ENCODE measurements at regions not wholly inside any gene's neighbourhood (a gene's known extent, or its start where the extent isn't known, plus 50 kb on each side); places are given as distances from the start of the nearest gene placed in this dataset.

DNA sequence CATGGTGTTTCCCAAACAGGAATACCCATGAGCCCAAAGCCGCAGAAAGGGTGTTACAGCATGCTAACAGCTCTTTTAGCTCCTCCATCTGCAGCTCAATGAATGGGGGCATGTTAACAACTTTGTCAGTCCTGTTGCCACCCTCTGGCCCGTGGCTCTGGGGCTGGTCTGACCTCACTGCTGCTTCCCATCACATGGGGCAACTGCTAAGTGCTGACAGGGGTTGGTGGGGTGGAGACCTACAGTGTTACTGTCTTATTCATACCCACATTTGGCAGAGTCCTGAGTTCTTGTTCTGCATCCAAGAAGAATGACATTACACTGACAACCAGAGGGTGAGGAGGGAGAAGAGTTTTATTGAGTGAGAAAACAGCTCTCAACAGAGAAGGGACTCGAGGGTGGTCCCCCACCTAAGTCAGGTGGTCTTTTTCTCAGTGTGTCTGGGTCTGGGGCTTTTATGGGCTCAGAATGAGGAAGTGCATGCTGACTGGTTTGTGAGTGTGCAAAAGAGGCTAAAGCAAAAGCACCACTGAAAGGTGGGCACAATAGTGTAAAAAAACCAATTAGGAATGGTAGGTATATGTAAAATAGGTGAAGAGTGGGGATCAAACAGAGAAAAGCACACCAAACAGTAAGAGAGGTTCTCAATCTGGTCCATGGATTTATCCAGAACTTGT is 1952.0 kb upstream of the PCDH20 start:
- DNase-seq, result no peak

DNA sequence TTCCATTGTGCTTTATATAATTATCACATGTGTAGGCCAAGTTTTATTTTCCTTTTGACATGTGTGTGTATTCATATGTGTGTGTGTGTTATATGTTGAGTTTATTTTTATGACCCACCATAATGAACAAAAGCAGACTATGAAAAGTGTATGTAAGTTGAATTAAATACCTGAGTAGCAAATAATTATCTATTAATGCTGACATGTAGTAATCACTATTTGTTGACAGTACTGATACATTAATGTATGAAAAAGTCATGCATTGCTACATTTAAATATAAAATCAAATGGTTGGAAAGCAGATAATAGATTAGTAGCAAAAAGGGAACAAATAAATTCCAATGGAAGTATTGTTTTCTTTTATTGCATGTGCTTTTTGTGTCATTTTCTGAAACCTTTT is 1948.5 kb upstream of the PCDH20 start:
- no peak for DNase-seq

DNA sequence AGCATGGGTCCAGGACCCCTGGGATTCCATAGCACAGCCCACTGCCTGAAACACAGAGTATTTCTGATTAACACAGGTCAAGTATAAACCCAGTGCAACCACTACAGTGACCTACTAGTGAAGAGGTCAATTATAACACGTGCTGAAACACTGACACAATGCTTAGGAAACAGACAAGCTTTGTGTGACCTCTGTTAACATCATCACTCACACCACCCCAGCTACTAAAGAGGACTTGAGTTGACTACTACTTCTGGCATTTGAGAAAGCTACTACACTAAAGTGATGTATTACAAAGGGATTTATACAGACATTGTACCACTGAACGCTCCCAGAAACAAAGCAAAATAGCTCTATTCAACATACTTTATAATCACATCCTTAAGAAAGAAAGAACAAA is 1935.9 kb upstream of the PCDH20 start:
- no peak for DNase-seq

DNA sequence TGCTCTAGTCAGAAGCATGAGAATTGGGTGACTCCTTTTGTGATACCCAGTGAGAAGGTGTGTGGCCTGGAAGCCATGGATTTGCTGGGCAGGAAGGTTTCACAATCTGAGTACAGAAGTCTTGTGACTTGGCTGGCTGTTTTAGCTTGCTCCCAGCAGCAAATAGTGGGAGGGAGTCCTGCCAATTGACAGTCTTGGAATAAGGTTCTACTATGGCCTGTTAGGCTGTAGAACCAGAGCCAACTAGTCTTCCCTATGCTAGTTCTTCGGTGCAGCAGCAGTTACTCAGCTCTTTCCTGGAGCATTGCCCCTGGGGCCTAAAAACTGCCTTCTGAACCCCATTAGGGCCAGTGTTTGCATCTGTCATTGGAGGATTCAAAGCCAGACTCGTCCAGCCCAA is 1935.4 kb upstream of the PCDH20 start:
- DNase-seq, result no peak

DNA sequence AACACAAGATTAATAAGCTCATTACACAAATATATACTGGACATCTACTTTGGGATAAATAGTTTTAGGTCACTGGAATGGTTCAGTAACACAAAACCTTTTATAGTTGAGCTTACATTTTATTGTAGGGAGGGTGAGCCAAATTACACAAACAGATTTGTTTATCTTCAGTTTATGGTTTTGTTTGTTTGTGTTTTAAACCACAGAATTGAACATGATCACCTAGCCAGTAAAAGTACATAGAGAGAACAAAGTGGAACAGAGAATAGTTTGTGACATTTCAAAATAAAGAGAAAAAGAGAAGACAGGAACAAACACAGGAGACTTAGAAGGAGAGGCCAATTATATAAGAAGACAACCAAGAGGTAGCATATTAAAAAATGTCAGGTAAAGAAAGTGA is 1930.2 kb upstream of the PCDH20 start:
- DNase-seq, result no peak

DNA sequence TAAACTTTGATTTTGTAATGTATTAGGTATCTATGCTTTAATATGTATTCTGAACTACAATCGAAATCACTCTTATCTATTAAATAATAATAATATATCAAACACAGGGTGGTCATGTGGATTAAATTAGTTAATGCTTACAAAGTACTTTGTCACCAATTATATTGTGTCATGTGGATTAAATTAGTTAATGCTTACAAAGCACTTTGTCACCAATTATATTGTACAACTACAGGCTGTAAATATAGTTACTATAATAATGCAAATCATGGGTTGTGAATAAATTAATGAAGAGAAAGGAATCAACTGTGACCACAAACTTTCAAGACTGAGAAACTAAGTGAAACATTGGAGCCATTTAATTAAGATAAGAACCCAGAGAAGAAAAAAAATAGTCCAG is 1929.1 kb upstream of the PCDH20 start:
- no peak for DNase-seq

DNA sequence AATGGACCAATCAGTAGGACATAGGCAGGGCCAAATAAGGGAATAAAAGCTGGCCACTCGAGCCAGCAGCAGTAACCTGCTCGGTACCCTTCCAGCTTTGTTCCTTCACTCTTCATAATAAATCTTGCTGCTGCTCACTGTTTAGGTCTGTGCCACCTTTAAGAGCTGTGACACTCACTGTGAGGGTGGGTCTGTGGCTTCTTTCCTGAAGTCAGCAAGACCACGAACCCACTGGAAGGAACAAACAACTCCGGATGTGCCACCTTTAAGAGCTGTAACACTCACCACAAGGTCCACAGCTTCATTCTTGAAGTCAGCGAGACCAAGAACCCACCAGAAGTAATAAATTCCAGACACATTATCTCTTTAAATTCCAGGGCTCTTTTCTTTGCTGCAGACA is 1922.3 kb upstream of the PCDH20 start:
- DNase-seq, result no peak

DNA sequence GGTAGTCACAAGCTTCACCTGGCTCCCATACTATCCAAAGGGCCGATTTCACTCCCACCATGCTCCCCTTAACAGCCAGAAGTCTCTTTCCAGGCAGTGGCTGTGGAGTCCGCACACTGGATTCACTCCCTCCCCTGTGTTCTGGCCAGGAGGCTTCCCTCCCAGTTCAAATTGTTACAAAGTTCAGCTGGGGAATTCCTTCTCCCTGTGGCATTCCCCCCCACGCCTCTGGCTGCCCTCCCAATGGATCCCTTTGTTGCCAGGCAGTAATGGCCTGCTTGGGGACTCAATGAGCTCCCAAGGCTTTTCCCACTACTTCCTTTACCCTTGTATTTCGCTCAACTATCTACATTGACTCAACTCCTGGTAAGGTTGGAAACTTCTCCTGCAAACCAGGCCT is 1921.4 kb upstream of the PCDH20 start:
- no peak for DNase-seq

DNA sequence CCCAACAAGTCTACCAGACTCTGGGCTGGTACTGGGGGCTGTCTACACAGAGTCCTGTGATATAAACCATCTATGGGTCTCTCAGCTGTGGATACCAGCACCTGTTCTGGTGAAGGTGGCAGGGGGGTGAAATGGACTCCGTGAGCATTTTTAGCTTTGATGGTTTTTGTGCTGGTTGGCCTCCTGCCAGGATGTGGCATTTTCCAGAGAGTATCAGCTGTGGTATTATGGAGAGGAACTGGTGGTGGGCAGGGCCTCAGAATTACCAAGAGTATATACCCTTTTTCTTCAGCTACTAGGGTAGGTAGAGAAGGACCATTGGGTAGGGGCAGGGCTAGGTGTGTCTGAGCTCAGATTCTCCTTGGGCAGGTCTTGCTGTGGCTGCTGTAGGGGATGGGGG is 1920.9 kb upstream of the PCDH20 start:
- no peak for DNase-seq

DNA sequence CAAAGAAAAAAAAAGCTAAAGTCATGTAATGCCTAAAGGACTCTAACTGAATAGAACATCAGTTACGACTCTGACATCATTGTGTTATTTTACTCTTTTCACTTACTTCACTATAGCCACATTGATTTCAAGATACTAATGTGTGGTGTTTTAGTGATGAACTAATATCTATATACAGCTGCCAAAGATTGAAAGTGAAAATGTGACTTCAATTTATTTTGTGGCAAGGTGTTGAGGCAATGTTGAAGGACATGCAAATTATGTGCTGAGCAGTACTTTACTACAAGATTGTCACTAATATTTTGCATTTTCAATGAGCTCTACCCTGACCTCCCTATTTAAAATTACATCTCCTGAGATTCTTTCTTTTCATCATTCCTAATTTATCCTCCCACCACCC is 1911.9 kb upstream of the PCDH20 start:
- DNase-seq, result no peak

DNA sequence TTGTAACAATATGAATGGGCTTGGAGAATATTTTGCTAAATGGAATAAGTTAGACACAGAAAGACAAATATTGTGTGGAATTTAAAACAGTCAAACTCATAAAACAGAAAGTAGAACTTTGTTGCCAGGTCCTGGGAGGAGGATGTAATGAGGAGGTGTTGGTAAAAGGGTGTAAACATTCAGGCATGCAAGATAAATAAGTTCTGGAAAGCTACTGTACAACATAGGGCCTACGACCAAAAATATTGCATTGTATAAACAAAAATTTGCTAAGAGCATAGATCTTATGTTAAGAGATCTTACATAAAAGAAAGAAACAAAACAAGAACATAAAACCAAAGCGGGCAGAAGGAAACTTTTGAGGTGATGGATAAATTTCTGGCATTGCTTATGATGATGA is 1907.8 kb upstream of the PCDH20 start:
- DNase-seq, result no peak

DNA sequence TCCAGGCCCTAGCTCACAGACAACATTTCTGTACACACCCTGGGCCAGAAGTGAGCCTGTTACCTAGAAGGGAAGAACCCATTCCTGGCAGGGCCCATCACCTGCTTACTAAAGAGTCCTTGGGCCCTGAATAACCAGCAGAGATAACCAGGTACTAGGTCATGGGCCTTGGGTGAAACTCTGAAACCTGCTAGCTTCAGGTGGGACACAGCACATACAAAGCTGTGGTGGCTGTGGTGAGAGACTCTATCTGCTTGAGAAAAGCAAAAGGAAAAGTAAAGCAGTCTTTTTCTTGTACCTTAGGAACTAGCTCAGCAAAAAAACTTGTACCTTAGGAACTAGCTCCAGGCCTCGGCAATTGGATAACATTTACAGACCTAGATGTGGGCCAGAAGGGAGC is 1895.9 kb upstream of the PCDH20 start:
- no peak for DNase-seq

DNA sequence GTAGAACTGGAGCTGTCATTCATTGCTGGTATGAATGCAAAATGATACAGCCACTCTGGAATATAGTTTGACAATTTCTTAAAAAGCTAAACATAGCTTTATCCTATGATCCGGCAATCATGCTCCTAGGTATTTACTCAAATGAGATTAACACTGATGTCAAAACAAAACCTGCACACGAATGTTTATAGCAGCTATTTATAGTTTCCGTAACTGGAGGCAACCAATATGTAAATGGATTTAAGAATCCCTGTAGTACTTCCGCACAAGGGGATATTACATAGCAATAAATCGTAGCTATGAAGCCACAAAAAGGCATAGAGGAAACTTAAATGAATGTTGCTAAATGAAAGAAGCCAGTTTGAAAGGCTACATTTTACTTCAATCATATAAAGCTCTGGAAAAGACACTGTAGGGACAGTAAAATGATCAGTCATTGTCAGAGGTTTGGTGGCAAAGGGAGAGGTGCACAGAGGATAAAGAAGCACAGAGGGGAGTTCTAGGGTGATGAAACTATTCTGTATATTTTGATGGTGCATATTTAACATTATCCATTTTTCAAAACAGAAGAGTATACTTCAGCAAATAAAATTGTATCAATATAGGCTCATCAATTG is 1893.0 kb upstream of the PCDH20 start:
- no peak for DNase-seq

DNA sequence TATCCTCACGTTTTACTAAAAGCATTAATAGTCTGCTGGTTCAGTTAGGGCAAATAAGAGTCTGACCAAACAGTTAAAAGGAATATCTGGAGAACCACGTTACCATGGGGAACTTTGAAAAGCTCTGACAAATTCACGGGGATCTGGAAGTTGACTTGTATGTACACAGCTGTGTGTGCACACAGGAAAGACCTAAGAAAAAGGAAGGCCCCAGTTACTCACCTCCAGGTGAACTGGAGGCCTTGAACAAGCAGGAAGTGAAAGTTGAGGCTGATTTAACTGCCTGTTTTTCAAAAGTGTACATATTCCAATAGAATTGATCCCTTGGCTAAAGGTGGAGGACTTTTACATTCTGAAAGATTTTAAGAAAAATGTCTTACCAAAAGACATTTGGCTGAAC is 1891.6 kb upstream of the PCDH20 start:
- no peak for DNase-seq

DNA sequence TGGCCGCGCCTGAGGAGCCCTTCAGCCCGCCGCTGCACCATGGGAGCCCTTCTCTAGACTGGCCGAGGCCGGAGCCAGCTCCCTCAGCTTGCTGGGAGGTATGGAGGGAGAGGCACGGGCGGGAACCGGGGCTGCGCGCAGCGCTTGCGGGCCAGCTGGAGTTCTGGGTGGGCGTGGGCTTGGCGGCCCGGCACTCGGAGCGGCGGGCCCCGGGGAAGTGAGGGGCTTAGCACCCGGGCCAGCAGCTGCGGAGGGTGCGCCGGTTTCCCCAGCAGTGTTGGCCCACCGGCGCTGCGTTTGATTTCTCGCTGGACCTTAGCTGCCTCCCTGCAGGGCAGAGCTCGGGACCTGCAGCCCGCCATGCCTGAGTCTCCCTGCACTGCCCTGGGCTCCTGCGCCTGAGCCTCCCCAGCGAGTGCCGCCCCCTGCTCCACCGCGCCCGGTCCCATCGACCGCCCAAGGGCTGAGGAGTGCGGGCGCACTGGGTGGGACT is 1890.0 kb upstream of the PCDH20 start:
- no peak for DNase-seq

DNA sequence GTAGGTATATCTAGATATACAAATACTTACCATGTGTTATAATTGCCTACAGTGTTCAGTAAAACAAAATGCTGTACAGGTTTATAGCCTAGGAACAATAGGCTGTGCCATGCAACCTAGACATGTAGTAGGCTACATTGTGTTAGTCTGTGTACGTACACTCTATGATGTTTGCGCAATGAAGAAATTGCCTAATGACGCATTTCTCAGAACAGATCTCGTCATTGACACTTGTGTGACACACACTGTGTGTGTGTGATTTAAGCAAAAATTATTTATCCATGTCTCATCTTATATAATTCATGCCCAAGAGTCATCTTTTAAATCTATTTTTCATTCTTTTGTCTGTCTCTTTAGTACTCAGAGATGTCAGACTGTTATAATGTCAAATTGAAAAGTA is 1888.8 kb upstream of the PCDH20 start:
- no peak for DNase-seq

DNA sequence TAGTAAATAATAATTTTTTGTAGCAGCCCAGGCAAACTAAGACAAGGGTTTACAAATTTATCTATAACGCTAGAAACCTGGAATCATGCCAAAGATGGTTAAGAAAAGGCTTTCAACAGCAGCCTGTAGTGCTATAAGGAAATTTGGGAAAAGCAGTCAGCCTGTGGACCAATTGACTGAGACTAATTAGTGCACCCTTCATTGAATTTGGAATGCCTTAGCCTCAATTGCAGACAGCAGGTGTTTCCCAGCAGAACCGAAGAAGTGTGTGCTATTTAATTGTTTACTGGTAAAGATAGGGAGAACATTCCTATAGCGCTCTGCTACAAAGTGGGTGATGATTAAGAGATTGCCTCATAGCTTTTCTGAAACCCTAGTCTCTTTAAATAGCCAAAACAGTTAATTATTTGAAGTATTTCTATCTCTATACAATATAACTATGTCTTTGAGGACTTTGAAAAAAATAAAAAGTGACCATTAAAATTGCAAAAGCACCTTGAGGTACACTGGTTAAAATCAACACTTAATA is 1884.3 kb upstream of the PCDH20 start:
- no peak for DNase-seq

DNA sequence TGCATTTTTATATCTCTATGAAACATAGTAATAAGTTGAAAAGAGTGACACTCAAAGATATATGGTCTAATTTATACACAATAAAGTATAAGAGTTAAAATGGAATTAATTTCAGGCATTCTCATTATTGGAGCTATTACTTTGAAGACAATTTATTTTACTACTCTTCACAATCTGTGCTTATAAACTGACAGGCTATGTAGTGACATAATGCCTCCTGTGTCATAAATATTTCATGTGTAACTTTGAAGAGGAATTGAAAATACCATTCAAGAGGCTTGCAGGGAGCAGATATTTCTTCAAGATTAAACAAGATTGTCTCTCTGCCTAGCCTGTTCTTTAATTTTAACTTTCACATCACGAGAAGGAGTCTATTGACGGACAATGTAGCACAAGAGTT is 1881.5 kb upstream of the PCDH20 start:
- DNase-seq, result no peak

DNA sequence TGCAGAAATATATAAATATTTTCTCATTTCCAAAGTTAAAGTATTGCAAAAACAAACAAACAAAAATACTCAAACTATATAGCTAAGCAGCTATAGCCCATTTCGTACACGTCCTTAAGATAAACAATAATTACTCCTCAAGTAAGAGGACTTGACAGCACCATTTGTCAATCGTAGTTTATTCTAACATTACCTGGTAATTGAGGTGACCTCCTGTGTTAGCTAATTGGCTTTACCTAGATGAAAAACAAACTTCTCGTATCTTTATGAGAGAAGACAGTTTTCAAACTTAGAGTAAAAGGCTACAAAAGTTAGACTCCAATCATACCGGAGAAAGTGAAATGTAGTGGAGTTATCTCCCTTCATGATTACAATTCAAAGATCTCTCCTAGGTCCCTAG is 1876.1 kb upstream of the PCDH20 start:
- no peak for DNase-seq

DNA sequence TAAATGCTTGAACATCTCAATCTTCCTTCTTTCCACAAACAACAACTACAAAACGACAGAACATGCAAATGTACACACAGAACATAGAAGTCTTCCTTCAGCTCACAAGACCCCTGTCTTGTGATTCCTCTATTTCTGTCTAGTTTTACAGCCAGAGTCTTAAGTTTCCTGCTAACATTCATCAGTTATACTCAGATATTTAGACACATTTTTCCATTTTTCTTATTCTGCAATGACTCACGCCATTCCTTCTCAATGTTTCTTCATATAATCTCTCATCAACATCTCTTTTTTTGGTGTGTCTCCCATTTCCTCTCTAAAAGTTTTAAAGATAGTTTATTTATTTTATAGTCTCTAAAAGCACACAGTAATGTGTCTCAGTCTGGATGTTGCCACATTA is 1872.9 kb upstream of the PCDH20 start:
- DNase-seq, result no peak

DNA sequence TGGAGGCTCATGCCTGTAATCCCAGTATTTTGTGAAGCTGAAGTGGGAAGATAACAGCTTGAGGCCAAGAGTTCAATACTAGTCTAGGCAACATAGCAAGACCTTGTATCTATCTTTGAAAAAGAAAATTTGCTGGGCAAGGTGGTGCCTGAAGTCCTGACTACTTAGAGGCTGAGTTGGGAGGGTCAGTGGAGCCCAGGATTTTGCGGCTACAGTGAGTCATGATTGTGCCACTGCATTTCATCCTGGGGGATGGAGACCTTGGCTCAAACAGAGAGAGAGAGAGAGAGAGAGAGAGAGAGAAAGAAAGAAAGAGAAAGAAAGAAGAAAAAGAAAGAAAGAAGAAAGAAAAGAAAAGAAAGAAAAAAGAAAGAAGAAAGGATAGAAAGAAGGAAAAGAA is 1872.3 kb upstream of the PCDH20 start:
- DNase-seq, result no peak

DNA sequence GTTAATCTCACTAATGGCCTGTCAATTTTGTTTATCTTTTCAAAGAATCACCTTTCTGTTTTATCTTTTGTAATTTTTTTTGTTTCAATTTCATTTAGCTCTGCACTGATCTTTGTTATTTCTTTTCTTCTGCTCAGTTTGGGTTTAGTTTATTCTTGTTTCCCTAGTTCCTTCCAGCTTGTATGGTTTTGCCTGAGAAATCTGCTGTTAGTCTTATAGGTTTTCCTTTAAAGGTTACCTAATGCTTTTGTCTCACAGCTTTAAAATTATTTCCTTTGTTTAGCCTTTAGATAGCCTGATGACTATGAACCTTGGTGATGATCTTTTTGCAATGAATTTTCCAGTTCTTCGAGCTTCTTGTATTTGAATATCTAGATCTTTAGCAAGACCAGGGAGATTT is 1869.8 kb upstream of the PCDH20 start:
- no peak for DNase-seq

DNA sequence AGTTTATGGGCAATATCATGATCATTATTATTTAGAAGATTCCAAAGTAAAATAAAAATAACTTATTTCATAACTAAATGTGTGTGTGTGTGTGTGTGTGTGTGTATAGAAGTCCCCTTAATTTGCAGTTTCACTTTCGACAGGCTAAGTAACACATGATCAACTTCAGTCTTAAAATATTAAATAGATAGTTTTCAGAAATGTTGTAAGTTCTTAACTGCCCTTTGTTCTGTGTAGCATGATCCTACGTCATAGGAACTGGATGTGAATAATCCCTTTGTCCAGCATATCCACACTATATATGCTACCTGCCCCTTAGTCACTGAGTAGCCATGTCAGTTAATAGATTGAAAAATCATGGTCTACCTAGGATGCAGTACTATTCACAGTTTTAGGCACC is 1863.5 kb upstream of the PCDH20 start:
- DNase-seq, result no peak

DNA sequence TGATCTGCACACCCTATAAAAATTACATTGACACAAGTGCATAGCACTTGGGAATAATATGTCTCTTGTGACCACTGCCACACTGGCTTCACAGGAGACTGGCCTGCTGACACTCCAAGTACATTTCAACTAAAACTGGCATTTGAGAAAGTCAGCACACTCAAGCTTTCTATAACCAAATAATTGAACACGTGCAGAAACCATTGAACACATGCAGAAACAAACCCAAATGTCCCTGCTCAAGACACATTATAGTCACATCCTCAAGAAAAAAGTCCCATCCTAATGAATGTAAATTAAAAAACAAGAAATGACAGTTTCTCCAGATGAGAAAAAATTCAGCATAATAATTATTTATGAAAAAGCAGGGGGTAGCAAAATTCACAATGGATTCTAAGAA is 1859.1 kb upstream of the PCDH20 start:
- no peak for DNase-seq

Measured in hindlimb muscle (tissue), 1 donor.